Ishikawa (cell line): ENCODE measurements at regions not wholly inside any gene's neighbourhood (a gene's known extent, or its start where the extent isn't known, plus 50 kb on each side); places are given as distances from the start of the nearest gene placed in this dataset.

Experiments used
- CEBPB ChIP-seq: IDR thresholded peaks from 2 replicates; pipeline ENCODE4 v1.6.1; 2012
- CREB1 ChIP-seq: IDR thresholded peaks from 2 replicates; pipeline ENCODE4 v1.6.1; 2012; ENCODE audit warnings: low read depth
- EGR1 ChIP-seq: IDR thresholded peaks from 2 replicates; pipeline ENCODE4 v1.6.1; 2012
- EP300 ChIP-seq: IDR thresholded peaks from 2 replicates; pipeline ENCODE4 v1.6.1; 2012; ENCODE audit warnings: borderline replicate concordance
- FOXM1 ChIP-seq: IDR thresholded peaks from 2 replicates; pipeline ENCODE4 v1.6.1; 2012; ENCODE audit warnings: low read depth, borderline replicate concordance
- NFIC ChIP-seq: IDR thresholded peaks from 2 replicates; pipeline ENCODE4 v1.6.1; 2012
- RAD21 ChIP-seq: IDR thresholded peaks from 2 replicates; pipeline ENCODE4 v1.6.1; 2012; ENCODE audit warnings: low read depth
- REST ChIP-seq: IDR thresholded peaks from 2 replicates; pipeline ENCODE4 v1.6.1; 2012; ENCODE audit warnings: low read depth, mild to moderate bottlenecking
- TAF1 ChIP-seq: IDR thresholded peaks from 2 replicates; pipeline ENCODE4 v1.6.1; 2012; ENCODE audit warnings: low read depth, mild to moderate bottlenecking
- TCF12 ChIP-seq: IDR thresholded peaks from 2 replicates; pipeline ENCODE4 v1.6.1; 2012; ENCODE audit warnings: low read depth
- TEAD4 ChIP-seq: IDR thresholded peaks from 2 replicates; pipeline ENCODE4 v1.6.1; 2012
- YY1 ChIP-seq: IDR thresholded peaks from 2 replicates; pipeline ENCODE4 v1.6.1; 2012; ENCODE audit warnings: low read depth
- ZBTB7A ChIP-seq: IDR thresholded peaks from 2 replicates; pipeline ENCODE4 v1.6.1; 2012; ENCODE audit warnings: low read depth
- TF ChIP-seq, protein P1 (sequence below): IDR thresholded peaks from 2 replicates; pipeline ENCODE4 v1.6.1; 2012
- TF ChIP-seq, protein P2 (sequence below): IDR thresholded peaks from 2 replicates; pipeline ENCODE4 v1.6.1; 2012

- TF ChIP-seq, protein P1, sequence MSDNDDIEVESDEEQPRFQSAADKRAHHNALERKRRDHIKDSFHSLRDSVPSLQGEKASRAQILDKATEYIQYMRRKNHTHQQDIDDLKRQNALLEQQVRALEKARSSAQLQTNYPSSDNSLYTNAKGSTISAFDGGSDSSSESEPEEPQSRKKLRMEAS = no peak
- TF ChIP-seq TEAD4 = no peak
- no peak for TF ChIP-seq NFIC
- TF ChIP-seq CREB1 = no peak
- no peak for TF ChIP-seq FOXM1
- TF ChIP-seq RAD21 = no peak
- TF ChIP-seq, protein P2, sequence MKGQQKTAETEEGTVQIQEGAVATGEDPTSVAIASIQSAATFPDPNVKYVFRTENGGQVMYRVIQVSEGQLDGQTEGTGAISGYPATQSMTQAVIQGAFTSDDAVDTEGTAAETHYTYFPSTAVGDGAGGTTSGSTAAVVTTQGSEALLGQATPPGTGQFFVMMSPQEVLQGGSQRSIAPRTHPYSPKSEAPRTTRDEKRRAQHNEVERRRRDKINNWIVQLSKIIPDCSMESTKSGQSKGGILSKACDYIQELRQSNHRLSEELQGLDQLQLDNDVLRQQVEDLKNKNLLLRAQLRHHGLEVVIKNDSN = no peak
- TF ChIP-seq EGR1 = no peak
- no peak for TF ChIP-seq TAF1
- TF ChIP-seq REST = no peak
- no peak for TF ChIP-seq CEBPB
- no peak for TF ChIP-seq EP300
- TF ChIP-seq YY1 = no peak
- TF ChIP-seq TCF12 = no peak
- TF ChIP-seq ZBTB7A = no peak
Measured at GRCh38 chrX:109840585-109840984, 107.5 kb upstream of the ACSL4 start.

DNA sequence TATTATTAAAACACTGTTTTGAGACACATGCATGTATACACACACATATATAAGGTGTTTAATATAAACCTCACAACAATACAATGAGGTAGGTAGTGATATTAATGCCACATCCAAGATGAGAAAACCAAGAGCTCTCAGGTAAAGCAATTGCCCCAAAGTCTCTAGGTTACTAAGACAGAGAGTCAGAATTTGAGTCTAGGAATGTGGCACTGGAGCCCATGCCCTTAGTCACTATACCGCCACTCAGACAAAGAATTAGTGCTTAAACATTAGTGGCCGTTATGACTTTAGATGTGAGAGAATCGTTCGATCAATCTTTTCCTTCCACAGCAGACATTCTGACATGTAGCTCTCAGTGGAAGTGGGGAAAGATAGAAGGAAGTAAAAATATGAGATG is 108.2 kb upstream of the ACSL4 start:
- no peak for TF ChIP-seq TEAD4
- TF ChIP-seq, protein P1 = no peak

DNA sequence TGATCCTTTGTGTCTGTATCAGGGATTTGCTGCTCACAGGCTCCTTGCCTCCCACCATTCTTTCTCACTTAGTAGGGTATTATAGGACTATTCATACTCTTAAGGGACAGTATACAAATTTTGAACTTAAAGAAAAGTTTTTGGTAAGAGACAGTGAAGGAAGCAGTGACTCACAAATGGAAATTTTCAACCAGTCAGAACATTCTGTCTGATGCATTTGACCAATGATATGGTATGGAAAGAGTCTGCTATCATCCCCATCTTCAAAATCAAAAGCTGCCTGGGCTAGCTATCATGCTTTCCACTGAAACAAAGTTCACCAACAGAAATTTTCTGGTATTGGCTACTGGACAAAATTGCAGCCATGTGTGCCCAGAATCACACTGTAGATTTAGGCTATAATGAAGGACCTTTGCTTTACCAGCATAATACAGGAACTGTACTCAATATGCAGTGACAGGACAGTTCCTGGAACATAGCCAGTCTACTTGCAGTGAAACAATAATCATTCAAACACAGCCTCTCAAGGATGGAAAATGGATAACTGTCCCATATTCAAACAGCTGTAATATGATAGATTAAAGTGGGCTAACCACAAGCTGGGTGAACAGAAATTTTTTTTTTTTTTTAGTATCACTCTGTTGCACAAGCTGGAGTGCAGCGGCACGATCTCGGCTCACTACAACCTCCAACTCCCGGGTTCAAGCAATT is 109.0 kb upstream of the ACSL4 start:
- TF ChIP-seq TCF12 (no peak), TAF1 (no peak), EGR1 (no peak), NFIC (no peak), ZBTB7A (no peak), REST (no peak), CEBPB (no peak)
- TF ChIP-seq, protein P1 = no peak
- TF ChIP-seq, protein P2 = no peak

GRCh38 chrX:109842611-109843010 is 109.6 kb upstream of the ACSL4 start:
- no peak for TF ChIP-seq RAD21
- no peak for TF ChIP-seq EP300
- TF ChIP-seq TEAD4 = no peak
- no peak for TF ChIP-seq REST
- TF ChIP-seq FOXM1 = no peak
- TF ChIP-seq, protein P1 = no peak
- TF ChIP-seq CEBPB = no peak
- TF ChIP-seq NFIC = no peak
- no peak for TF ChIP-seq EGR1
